Right lung (tissue), 2 donors: ENCODE measurements at regions not wholly inside any gene's neighbourhood (a gene's known extent, or its start where the extent isn't known, plus 50 kb on each side); places are given as distances from the start of the nearest gene placed in this dataset.
"Not testable (repeated sequence)": the region's sequence is repeated elsewhere in the genome, so short reads cannot be mapped to it uniquely, and the experiment has no call there.

Source experiments
- DNase-seq, 2 donors: peaks; one replicate each; pipeline ENCODE4 v3.0.0-alpha.2; 2013

DNA sequence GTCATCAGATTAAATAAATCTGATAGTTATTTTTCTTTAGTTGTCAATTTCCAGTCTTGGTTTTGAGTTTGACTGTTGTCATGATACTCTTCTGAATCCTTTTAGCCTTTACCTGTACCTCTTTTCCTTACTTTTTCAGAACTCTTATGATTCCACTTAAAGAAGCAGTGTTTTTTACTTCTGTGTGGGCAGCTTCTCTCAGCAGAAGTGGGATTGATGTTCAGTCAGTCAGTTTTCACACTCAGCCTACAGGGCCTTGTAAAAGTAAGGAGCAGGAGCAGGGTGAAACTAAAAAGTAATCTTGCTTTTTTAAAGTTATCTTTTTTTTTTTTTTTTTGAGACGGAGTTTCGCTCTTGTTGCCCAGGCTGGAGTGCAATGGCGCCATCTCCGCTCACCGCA, 75.1 kb downstream of the HAUS1 start:
- DNase-seq, result no peak

DNA sequence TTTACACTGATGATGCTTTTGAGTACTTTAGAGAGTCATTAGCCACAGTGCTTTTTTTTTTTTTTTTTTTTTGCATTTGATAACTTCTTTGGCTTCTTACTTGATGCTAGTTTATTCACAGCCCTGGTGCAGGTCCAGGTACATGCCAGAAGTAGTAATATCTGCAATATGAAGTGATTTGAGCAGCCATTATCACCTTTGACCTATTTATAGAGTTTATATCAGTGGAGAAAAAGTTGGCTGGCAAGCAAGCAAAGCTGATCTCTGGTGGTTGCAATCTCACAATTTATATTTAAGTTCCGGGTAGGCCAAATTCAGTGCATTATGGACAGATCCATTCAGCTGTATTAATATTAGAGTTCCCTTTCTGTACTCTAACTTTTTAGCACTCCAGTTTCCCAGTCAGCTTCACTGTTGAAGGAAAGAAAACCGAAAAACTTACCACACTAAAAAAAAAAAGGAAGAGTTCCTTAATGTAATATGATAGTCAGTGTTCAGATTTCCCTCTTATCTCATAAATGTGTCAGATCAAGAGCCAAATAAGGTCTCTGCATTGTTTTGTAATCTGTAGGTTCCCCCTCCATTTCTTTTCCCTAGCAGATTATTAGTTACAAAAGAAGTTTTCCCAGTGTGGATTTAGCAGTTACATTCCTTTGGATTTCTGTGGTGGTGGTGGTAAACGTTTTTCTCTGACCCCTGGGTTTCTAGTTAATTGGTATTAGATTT, 78.6 kb downstream of the HAUS1 start:
- DNase-seq, result no peak

DNA sequence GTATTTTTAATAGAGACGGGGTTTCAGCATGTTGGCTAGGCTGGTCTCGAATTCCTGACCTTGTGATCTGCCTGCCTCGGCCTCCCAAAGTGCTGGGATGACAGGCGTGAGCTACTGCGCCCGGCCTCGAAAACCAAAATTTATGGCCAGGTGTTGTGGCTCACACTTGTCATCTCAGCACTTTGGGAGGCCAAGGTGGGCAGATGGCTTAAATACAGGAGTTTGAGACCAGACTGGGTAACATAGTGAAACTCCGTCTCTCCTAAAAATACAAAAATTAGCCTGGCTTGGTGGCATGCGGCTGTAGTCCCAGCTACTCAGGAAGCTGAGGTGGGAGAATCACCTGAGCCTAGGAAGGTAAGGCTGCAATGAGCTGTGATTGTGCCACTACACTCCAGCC, 80.1 kb downstream of the HAUS1 start:
- not testable (repeated sequence) for DNase-seq

DNA sequence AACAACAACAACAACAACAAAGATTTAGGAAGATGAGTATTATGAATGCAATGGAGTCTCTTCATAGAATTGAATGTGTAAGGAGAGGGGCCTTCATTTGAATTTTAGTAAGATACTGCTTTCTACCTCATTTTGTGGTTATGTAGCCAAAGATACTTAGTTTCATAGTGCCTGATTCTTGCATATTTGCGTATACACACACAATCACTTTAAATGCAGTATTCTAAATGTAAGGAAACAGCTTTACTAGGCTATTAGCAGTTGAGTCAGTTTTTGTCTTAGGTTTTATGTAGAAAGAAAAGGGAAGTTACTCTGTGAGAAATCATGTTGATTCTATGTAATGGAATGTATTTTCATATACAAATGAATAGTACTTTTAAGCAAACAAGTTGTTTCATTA, 80.5 kb downstream of the HAUS1 start:
- no peak for DNase-seq

DNA sequence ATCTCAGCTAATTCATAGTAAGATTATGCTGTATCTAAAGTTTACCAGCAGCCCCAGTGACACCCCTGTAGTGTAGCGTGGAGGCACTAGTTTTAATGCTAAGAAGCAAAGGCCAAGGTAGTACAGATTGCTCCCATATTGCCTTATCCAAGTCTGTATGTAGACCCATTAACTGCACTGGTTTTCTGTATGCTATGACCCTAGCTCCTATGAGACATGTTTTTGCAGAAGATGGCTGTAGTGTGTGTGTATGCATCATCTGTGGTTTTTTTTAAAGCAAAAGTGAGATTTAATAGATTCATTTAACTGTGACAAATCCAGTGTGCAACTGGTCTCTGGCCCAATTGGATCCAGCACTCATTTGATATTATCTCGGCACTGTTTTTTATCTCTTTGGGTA, 86.5 kb downstream of the HAUS1 start:
- no peak for DNase-seq

DNA sequence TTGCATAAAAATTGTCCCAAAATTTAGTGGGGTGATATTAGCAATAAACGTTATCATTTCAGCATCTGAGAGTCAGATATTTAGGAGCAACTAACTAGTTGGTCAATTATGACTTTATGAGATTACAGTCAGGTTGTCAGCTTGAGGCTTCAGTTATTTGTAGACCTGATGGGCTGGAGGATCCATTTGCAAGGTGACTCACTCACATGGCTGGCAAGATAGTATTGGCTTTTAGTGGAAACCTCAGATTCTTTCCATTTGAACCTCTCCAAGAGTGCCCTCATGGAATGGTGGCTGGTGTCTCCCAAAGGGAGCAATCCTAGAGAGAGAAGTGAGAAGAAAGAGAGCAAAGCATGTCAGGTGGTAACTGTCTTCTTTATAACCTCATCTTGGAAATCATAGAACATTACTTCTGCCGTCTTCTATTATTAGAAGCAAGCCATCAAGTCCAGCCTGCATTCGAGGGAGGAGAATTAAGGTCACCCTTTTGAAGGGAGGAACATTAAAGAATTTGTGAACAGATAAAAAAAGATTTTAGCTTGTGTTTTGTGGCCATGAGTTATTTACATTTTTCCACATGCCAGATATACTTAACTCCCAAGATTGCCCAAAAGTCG, 92.5 kb downstream of the HAUS1 start:
- DNase-seq, result no peak

DNA sequence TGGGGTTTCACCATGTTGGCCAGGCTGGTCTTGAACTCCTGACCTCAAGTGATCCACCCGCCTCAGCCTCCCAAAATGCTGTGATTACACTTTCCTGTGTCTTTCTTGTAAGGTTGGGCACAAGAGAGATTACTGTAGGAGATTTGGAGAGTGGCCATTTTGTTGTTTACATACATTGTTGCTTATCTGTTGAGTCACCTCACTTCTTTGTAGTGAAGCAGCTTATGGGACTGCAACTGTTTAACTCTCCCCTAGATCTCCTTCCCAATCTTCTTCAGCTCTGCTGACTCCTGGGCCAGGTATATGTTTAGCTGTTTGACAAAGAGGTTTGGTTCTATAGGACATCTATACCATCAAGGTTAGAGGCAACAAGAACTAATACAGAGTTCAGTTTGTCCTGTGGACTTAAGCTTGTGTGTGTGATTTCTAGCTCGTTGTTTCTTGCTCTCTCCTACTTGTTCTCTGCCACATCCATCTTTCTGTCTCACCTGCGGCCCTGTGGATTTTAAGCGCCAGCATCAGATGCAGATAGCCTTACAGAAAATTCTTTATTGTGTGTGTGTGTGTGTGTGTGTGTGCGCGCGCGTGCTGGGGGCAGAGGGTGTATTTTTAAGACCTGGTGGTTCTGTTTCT, 95.4 kb downstream of the HAUS1 start:
- no peak for DNase-seq

DNA sequence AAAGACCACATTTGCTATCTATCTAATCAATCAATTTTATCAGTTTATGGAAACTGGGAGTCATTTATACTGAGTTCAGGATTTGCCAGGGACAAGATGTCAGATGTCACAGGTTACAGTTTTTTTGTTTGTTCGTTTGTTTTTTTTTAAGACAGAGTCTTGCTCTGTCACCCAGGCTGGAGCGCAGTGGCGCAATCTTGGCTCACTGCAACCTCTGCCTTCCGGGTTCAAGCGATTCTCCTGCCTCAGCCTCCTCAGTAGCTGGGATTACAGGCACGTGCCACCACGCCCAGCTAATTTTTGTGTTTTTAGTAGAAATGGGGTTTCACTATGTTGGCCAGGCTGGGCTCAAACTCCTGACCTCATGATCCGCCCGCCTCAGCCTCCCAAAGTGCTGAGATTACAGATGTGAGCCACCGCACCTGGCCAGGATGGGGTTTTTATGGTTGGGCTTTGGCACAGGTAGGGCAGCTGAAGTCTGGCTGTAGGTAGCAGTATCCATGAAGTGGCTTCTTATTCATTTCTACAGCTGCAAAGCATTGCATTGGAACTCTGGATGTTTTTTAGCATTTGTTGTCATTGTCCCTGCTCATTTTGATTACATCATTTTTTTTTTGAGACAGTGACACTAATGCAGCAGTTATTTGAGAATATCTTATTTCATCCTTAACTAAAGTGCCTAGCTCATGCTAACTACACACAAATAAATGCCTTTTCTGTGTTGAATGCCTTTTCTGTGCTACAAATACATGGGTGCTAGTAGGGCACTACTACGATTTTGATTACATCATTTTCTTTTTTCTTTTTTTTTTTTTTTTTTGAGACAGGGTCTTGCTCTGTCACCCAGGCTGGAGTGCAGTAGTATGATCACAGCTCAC, 96.2 kb downstream of the HAUS1 start:
- DNase-seq, result not testable (repeated sequence)

DNA sequence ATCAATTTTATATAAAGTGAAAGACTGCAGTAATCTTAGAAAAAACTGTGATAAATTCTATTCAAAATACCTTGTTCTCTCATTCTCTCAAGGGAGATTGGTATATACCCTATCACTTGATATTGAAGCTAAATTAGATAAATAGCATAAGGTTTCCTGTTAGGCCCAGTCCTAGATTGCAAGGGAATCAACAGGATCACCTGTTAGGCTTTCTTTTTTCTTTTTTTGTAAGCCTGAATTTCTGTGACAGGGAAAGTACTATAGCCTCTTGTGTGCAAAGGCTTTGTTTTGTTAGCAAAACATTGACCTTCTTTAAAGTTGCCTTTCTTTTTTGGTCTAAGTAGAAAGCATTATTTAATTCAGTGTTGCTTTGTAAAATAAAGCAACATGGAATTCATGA, 100.0 kb downstream of the HAUS1 start:
- no peak for DNase-seq

DNA sequence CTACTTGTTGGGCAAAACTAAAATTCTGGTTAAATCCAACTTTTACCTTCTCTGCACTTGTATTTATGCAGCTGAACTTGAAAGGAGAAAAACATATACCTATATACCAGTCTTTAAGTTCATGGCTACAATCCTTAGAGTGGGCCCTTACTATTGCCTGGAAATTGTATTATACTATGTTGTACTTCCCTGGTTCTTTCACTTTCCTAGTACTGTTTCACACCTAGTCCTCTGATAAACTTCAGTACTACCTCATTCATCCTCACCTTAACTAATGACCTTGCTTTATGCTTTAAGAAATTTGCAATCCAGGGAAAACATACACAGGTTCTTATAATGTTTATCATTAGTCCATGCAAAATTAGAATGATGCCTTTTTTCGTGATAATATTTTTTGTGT, 103.8 kb downstream of the HAUS1 start:
- DNase-seq, result no peak

DNA sequence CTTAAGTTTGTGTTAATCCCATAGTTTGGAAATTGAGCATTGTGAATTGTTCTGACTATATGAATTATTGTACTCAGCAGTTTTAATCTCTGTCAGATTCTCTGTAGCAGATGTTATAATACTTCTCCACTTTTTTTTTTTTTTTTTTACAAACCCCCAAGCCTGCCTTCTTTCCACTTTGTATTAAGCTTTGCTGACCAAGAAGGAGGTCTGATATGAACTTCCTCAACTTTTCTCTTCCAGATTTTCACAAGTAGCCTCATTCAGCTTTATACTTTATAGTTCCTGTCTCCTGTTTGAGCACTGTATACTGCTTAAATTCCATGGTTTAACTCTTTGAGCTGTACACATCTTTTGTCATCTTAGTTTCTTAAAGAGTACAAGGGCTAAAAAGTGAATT, 105.0 kb downstream of the HAUS1 start:
- DNase-seq, result no peak

DNA sequence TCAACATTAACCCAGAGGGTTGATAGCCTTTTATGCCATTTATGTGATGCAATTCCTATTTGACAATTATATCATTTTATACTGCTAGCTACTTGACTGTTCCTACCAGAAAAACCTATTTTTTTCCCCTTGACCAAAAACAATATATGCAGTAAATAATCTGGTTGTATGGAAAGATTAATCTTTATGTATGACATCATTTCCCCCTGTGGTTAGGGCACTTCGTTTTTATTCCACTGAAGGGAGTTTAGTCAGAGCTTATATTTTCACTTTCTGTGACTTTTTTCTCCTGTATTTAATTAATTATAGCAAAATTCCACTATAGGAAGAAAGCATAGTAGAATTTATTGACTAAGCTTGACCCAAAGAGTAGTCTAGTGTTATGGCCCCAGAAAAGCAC, 107.6 kb downstream of the HAUS1 start:
- DNase-seq, result no peak

DNA sequence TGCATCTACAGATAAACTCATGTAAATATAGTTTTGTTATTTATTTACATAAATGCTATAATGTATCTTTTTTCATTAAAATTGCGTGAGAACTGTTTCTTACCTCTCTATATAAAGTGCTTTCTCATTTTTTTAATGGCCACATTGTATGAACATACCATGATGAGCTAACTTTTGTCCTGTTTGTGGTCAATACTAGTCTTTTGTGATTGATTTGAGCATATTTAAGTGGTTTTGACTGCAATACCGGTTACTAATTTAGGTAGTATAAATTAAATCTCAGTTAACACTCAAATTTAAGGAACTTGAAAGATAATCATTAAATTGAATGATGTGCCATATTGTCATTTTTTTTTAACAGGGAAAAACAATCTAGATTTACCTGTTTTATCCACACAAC, 108.2 kb downstream of the HAUS1 start:
- DNase-seq, result no peak

DNA sequence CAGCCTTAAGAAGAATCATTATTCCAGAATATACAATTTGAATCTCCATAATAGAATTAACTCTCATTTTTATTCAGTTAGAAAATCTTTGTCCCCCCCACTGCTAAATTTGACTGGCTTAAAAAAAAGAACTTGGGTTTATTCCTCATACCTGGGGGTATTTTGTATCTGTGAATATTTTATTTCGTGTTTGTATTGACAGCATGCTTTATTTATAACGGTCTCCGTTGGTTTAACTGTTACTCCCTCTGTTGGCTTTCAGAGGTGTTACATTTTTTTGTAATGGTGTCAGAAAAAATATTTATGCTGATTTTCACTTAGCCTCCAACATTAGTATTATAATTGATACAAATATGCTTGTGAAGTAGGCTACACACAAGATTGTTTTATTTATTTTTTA, 109.1 kb downstream of the HAUS1 start:
- DNase-seq, result no peak

DNA sequence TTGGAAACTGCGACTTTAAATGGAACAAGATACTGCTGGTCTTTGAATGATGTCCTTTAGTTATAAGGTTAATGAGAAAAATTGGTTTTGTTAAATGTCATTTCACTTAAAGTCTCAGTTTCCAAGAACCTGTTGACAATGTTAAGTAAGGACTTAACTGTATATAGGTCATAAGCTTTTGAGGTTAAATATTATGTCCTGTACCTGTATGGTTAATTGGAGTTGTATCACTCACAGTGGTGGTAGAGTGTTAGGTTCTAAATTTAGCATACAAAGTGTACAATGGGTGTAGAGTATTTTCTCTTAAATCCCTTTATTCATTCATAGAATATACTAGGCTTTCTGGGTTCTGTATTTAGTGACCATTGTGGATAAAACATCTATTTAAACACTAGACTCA, 110.2 kb downstream of the HAUS1 start:
- DNase-seq, result no peak

DNA sequence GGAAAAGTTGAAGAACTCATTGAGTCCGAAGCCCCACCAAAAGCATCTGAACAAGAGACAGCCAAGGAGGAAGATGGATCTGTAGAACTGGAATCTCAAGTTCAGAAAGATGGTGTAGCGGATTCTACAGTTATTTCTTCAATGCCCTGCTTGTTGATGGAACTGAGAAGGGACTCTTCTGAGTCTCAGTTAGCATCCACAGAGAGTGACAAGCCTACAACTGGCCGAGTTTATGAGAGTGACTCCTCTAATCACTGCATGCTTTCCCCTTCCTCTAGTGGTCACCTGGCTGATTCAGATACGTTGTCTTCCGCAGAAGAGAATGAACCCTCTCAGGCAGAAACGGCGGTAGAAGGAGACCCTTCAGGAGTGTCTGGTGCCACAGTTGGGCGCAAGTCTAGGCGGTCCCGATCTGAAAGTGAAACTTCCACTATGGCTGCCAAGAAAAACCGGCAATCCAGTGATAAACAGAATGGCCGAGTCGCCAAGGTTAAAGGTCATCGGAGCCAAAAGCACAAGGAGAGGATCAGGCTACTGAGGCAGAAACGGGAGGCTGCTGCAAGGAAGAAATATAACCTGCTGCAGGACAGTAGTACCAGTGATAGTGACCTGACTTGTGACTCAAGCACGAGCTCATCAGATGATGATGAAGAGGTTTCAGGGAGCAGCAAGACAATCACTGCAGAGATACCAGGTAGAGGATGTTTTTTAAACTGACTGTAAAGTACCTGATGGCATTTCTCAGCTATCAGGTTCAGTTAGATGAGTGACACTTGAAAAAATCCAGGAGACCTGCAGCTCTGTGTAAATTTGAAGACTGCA, 111.9 kb downstream of the HAUS1 start:
- DNase-seq, result no peak

DNA sequence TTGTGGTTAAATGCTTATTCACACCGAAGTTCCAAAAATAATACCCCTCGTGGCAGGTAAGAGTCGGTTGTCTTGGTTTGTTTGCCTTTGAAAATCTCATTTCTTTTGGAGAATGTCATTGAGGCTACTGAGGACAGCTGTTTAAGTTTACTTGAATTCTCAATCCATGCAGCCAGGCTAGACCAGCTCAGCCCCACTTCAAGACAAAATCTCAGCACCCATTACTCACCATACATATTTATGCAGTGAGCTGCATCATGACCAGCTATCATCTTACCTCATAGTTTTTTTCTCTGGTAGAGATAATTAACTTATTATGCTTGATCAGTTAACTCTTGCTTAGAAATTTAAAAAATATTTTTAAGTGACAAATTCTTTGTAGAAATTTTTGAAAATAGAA, 115.9 kb downstream of the HAUS1 start:
- DNase-seq, result no peak

DNA sequence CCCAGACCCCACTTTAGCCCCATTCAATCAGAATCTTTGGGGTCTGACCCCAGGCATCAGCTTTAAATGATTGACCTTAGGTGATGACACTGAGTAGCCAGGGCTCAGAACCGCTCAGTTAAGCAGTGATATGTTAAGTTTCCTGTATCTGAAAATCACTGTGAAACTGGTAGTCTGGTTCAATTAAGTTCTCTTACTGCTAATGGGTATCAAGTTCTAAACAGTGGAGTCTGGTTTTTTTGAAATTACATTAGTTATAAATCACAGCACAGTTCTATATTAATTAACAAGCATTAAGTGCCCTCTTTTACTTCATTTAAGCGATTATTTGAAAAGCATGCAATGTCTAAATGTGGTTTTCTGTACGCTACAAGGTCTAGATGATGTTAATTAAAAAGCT, 117.9 kb downstream of the HAUS1 start:
- DNase-seq, result no peak

DNA sequence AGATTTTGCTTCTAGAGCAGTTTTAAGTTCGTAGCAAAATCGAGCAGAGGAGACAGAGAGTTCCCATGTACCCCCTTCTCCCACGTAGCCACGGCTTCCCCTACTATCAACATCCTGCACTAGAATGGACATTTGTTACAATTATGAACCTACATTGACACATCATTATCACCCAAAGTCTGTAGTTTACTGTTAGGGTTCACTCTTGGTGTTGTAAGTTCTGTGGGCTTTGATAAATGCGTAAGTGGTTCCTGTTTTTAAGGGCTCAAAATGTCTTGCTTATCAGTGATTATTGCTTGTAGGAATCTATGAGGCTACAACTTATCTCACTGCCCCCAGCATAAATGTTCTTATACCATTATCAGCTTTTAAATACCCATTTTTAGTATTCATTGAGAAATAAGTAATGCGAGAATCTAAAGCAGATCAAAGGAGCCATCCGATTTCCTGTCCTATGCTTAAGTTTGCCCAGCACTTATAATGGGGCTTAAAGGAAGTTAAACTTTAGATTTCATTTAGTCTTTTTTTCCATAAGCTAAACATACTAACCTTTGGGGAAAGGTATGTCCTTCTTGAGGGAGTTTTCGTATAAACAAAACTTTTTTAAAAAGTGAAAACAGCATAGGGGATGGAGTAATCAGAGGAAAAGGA, 118.7 kb downstream of the HAUS1 start:
- DNase-seq, result no peak

DNA sequence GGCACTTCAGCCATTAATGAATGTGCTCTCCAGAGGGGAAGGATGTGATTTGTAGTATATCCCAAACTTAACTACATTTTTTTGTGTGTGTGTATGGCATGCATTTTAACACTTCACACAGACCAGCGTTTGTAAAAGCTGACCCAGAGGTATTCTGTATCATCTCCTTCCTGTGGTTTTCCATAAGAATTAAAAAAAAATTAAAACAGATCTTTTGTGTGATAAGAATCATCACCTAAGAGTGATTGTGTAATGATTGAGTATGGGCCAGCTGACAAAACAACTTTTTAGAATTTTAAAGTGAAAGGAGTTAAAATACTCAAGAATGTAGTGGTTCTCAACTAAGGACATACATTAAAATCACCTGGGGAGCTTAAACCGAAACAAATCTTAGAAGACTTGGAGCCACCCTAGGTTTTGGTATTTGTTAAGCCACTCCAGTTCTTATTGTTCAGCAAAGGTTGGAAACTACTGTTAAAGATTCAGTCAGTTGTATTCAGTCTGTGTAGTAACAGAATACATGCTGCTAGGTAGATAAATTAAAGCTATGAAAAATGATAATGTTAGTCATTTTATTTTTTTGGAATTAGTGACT, 120.1 kb downstream of the HAUS1 start:
- no peak for DNase-seq

DNA sequence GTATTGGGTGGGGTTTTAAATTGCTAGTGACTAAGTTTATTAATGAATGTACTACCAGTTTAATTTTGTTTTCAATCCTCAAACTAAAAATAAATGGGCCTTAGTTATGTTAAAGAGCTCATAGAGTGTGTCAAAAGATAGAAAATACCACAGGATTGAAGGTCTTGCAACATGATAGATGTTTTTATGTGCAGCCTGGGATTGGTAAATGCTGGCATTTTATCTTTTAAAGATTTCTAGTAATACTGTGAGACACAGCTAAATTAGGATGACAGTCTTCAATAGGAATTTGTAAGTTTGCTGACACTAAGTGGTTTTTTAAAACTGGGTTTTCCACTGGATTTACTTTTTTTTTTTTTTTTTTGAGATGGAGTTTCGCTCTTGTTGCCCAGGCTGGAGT, 122.3 kb downstream of the HAUS1 start:
- no peak for DNase-seq
